AG04449 (cell line): ENCODE measurements at regions not wholly inside any gene's neighbourhood (a gene's known extent, or its start where the extent isn't known, plus 50 kb on each side); places are given as distances from the start of the nearest gene placed in this dataset.

Experiments
- CTCF ChIA-PET: fragments of 350-600 bp; formaldehyde crosslinking; extraction: SDS; loops from one replicate; lab custom pipeline; 2021; ENCODE audit warnings: antibody characterized with exemption; lab: Yijun Ruan, JAX
- POLR2A ChIA-PET: fragments of 400-600, 350-600 bp; formaldehyde crosslinking; extraction: SDS; loops from one replicate; lab custom pipeline; 2020; ENCODE audit warnings: antibody characterized with exemption, inconsistent platforms; lab: Yijun Ruan, JAX
- DNase-seq: peaks from one replicate; pipeline ENCODE4 v3.0.0-alpha.2; 2010; ENCODE audit warnings: low read depth, low spot score
- H3K4me3 ChIP-seq: 2 replicates; pipeline ENCODE4 v1.5.1; 2011; ENCODE audit warnings: low read depth, mild to moderate bottlenecking, control low read depth, low read length
- TF ChIP-seq, protein P1 (sequence below): IDR thresholded peaks from one replicate; pipeline ENCODE4 v1.5.1; 2011; ENCODE audit warnings: mild to moderate bottlenecking, moderate library complexity, low read length, control low read depth, inconsistent platforms; ENCODE audit not compliant: insufficient read depth; ENCODE audit errors: missing control alignments

DNA sequence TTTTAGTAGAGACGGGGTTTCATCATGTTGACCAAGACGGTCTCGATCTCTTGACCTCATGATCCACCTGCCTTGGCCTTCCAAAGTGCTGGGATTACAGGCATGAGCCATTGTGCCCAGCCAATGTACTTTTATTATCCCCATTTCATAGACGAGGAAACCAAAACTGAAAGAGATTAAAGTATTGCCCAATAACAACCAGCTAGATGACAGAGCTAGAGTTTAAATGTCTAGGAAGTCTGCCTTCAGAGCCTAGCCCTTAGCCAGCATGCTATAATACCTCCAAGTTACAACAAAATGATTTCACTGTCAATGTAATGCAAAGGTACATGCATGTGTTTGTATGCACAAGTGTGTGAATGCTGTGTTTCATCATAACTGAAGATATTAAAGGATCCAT lies 389.4 kb upstream of the RBMS3 start:
- CTCF ChIA-PET, result interaction anchor here (0.7 kb wide), 1 partner anchor 8 kb away, joined by 3 read pairs; no protein-coding TSS in a partner anchor
- no peak for DNase-seq
- H3K4me3 ChIP-seq, result no peak overlapping the region
- TF ChIP-seq, protein P1, sequence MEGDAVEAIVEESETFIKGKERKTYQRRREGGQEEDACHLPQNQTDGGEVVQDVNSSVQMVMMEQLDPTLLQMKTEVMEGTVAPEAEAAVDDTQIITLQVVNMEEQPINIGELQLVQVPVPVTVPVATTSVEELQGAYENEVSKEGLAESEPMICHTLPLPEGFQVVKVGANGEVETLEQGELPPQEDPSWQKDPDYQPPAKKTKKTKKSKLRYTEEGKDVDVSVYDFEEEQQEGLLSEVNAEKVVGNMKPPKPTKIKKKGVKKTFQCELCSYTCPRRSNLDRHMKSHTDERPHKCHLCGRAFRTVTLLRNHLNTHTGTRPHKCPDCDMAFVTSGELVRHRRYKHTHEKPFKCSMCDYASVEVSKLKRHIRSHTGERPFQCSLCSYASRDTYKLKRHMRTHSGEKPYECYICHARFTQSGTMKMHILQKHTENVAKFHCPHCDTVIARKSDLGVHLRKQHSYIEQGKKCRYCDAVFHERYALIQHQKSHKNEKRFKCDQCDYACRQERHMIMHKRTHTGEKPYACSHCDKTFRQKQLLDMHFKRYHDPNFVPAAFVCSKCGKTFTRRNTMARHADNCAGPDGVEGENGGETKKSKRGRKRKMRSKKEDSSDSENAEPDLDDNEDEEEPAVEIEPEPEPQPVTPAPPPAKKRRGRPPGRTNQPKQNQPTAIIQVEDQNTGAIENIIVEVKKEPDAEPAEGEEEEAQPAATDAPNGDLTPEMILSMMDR, result no peak
- POLR2A ChIA-PET, result interaction anchor here (0.6 kb wide), 2 partner anchors 13 to 390 kb away, joined by 3 to 4 read pairs; no protein-coding TSS in a partner anchor

DNA sequence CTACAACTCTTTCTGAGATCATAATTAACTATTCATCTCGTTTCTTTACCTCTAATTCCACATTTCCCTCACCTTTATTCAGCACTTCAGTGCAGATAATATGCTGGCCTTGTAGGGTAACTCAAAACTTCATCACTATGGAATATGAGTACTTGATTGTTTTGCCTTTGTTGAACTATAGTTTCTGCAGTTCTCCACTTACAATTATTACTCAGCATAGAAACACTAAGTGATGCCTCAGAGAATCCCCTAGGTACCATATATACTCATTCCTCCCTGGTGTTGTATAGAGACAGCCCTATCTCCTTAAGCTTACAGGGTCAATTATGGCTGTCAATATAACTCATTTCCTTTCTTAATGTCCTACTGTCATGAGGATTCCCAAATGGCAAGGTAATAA lies 380.6 kb upstream of the RBMS3 start:
- CTCF ChIA-PET, result no interaction called here
- no peak overlapping the region for H3K4me3 ChIP-seq
- POLR2A ChIA-PET, result no interaction called here
- no peak for DNase-seq
- TF ChIP-seq, protein P1, result no peak

DNA sequence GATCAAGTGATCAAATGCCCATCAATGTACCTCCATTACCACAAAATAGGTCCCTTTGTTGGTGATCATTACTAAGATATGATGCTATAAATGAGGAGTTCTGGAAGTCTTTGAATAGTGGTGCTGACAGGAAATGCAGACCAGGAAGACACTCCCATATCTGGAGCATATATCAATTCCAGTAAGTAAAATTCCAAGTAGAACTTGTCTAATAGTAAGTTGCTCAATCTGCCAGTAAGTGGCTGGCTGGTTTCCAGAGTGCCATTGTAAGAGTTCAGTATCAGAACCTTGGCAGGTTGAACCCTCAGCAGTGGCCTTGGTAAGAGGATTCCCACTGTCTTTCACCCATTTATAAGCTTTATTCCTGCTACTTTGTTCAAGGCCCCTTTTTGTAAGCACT lies 379.9 kb upstream of the RBMS3 start:
- CTCF ChIA-PET, result no interaction called here
- TF ChIP-seq, protein P1, result no peak

DNA sequence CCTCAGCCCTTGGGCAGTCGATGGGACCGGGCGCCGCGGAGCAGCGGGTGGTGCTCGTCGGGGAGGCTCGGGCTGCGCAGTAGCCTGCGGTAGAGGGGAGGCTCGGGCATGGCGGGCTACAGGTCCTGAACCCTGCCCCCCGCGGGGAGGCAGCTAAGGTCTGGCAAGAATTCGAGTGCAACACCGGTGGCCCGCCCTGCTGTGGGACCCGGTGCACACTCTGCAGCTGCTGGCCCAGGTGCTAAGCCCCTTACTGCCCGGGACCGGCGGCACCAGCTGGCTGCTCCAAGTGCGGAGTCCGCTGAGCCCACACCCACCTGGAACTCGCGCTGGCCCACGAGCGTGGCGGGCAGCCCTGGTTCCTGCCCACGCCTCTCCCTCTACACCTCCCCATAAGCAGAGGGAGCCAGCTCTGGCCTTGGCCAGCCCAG lies 377.7 kb upstream of the RBMS3 start:
- no peak for DNase-seq
- CTCF ChIA-PET, result no interaction called here
- POLR2A ChIA-PET, result no interaction called here
- TF ChIP-seq, protein P1, result no peak
- no peak overlapping the region for H3K4me3 ChIP-seq

More for the DNA sequence above, 379.9 kb upstream of the RBMS3 start:
- DNase-seq, result no peak
- H3K4me3 ChIP-seq, result no peak overlapping the region
- POLR2A ChIA-PET, result no interaction called here

DNA sequence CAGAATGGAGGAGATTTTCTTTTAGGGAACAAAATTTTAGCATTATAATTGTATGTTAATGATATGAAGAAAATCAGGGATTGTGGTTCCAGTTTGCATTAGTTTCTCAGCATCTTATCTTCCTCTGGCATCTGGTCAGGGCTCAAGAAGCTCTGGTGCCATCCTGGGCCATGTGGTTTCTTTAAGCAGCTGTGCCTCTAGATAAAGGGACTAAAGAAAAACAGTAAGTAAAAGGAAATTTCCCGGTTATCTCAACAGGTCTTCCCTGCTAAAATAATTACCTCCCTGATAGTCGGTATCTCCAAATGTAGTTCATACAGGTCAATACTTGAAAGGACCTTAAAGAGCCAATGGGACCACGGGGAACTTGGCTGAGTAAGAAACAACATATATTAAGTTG lies 375.1 kb upstream of the RBMS3 start:
- TF ChIP-seq, protein P1, result no peak
- ChIA-PET POLR2A (no interaction called here), CTCF (no interaction called here)
- DNase-seq, result no peak
- H3K4me3 ChIP-seq, result no peak overlapping the region

DNA sequence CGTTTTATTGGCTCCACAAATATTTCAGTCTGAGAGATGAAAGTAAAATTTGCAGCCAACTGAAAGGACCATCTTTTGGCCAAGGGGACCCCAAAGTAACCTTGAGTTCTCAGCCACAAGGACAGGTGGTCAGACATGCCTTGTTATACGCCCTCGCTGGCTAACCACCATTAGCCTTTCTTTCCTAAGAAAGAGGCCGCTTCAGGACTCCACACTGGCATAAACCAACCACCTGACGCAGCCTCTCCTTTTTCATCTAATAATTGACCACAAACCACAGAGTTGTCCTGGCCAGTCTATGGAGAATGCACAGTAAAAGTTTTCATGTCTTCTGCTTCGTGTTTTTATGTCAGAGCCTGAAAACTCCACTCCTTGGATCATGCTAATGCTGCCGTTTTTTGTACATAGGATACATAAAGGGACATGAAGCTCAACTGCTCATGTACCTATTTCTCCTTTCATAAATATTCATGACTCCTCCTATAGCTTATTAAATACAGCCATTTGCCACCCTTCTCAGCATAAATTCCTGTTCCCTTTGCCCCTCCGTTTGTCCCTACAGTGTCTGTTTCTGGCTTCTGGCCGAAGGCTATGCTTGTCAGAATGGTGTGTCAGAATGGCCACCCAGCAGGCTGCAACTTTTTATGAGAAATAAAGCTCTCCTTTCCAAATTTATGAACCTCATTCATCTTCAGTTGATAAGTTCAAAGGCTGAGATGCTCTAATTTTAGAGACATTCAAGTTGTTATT lies 374.1 kb upstream of the RBMS3 start:
- ChIA-PET CTCF (no interaction called here), POLR2A (no interaction called here)
- TF ChIP-seq, protein P1, result no peak
- no peak overlapping the region for H3K4me3 ChIP-seq
- DNase-seq, result no peak
